Hepatocyte (in vitro differentiated cells): ENCODE measurements at regions not wholly inside any gene's neighbourhood (a gene's known extent, or its start where the extent isn't known, plus 50 kb on each side); places are given as distances from the start of the nearest gene placed in this dataset.

ENCODE experiments used
- DNase-seq: peaks from one replicate; pipeline ENCODE4 v3.0.0-alpha.2; 2016; ENCODE audit warnings: low spot score
- H2AFZ ChIP-seq: fragments of 200-600 bp; sonication (generic); 2 replicates; pipeline ENCODE4 v1.6.0; 2016; ENCODE audit warnings: antibody characterized with exemption, mild to moderate bottlenecking
- H3K27ac ChIP-seq: fragments of 200-600 bp; sonication (generic); 2 replicates; pipeline ENCODE4 v1.5.1; 2016; ENCODE audit warnings: mild to moderate bottlenecking
- H3K27me3 ChIP-seq: fragments of 200-600 bp; sonication (generic); 2 replicates; pipeline ENCODE4 v1.6.1; 2016
- H3K36me3 ChIP-seq: fragments of 200-600 bp; sonication (generic); replicated peaks from 2 replicates; pipeline ENCODE4 v1.5.1; 2016; ENCODE audit warnings: low read depth; ENCODE audit not compliant: insufficient read depth
- H3K4me1 ChIP-seq: fragments of 200-600 bp; sonication (generic); 2 replicates; pipeline ENCODE4 v1.5.1; 2016; ENCODE audit warnings: mild to moderate bottlenecking, moderate library complexity; ENCODE audit not compliant: insufficient read depth
- H3K4me2 ChIP-seq: fragments of 200-600 bp; sonication (generic); 2 replicates; pipeline ENCODE4 v1.6.0; 2016
- H3K4me3 ChIP-seq: fragments of 200-600 bp; sonication (generic); 2 replicates; pipeline ENCODE4 v1.5.1; 2016; ENCODE audit warnings: mild to moderate bottlenecking
- H3K79me2 ChIP-seq: fragments of 200-600 bp; sonication (generic); 2 replicates; pipeline ENCODE4 v1.6.0; 2017; ENCODE audit warnings: mild to moderate bottlenecking
- H3K9me2 ChIP-seq: fragments of 200-600 bp; sonication (generic); replicated peaks from 2 replicates; pipeline ENCODE4 v1.6.0; 2017; ENCODE audit warnings: mild to moderate bottlenecking; ENCODE audit not compliant: insufficient read depth
- H3K9me3 ChIP-seq: fragments of 200-600 bp; sonication (generic); 2 replicates; pipeline ENCODE4 v1.5.1; 2016; ENCODE audit warnings: low read depth, mild to moderate bottlenecking
- H4K20me1 ChIP-seq: fragments of 200-600 bp; sonication (generic); 2 replicates; pipeline ENCODE4 v1.6.0; 2016; ENCODE audit warnings: mild to moderate bottlenecking; ENCODE audit not compliant: insufficient read depth, poor library complexity, severe bottlenecking
- EZH2 ChIP-seq: fragments of 200-600 bp; sonication (generic); IDR thresholded peaks from 2 replicates; pipeline ENCODE4 v1.6.1; 2016; ENCODE audit warnings: antibody characterized with exemption, mild to moderate bottlenecking, borderline replicate concordance
- EZH2phosphoT487 ChIP-seq: fragments of 200-600 bp; sonication (generic); IDR thresholded peaks from one replicate; pipeline ENCODE4 v1.6.1; 2018; ENCODE audit warnings: antibody characterized with exemption, mild to moderate bottlenecking, low read depth, moderate library complexity; ENCODE audit not compliant: unreplicated experiment, severe bottlenecking
- WGBS: methylation state at CpG from one replicate; pipeline ENCODE4 v1.1.6; 2016; ENCODE audit warnings: low lambda C conversion rate; ENCODE audit errors: missing lambda C conversion rate; 5-methylcytosine and 5-hydroxymethylcytosine counted together
- TF ChIP-seq, protein P1 (sequence below): fragments of 200-600 bp; sonication (generic); IDR thresholded peaks from 2 replicates; pipeline ENCODE4 v1.5.1; 2016; ENCODE audit warnings: antibody characterized with exemption, mild to moderate bottlenecking; ENCODE audit not compliant: poor library complexity

DNA sequence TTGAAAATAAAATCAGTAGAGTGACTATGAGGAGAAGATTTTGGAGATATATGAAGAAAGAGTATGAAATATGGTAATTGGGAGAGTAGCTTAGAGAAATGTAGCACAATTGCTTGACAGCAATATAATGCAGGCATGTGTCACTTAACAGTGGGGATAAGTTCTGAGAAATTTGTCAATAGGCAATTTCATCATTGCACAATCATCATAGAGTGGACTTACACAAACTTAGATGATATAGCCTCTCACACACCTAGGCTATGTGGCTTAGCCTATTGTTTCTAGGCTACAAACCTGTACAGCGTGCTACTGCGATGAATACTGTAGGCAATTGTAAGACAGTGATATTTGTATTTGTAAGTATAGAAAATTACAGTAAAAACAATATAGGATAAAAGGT lies 573.6 kb downstream of the JRKL start:
- TF ChIP-seq, protein P1, sequence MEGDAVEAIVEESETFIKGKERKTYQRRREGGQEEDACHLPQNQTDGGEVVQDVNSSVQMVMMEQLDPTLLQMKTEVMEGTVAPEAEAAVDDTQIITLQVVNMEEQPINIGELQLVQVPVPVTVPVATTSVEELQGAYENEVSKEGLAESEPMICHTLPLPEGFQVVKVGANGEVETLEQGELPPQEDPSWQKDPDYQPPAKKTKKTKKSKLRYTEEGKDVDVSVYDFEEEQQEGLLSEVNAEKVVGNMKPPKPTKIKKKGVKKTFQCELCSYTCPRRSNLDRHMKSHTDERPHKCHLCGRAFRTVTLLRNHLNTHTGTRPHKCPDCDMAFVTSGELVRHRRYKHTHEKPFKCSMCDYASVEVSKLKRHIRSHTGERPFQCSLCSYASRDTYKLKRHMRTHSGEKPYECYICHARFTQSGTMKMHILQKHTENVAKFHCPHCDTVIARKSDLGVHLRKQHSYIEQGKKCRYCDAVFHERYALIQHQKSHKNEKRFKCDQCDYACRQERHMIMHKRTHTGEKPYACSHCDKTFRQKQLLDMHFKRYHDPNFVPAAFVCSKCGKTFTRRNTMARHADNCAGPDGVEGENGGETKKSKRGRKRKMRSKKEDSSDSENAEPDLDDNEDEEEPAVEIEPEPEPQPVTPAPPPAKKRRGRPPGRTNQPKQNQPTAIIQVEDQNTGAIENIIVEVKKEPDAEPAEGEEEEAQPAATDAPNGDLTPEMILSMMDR: no peak
- no peak for TF ChIP-seq EZH2phosphoT487
- TF ChIP-seq EZH2: no peak

DNA sequence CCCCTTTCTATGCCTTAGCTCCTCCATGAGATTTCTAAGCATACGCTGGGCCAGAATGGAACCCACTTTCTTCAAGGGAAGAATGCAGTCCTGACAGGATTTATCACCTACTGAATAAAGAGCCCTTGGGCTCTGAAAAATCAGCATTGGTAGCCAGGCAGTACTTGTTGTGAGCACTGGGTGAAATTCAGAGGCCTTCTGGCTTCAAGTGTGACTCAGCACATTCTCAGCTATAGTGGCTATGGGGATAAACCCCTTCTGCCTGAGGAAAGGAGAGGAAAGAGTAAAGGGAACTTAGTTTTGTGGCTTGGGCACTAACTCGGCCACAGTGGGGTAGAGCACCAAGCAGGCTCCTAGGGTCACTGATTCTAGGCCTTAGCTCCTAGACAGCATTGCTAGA lies 574.8 kb downstream of the JRKL start:
- H3K4me2 ChIP-seq: no peak overlapping the region
- TF ChIP-seq, protein P1: no peak
- TF ChIP-seq EZH2 (no peak), EZH2phosphoT487 (no peak)
- H3K4me1 ChIP-seq: no peaks in the 10 kb centered on the region
- no peaks in the 10 kb centered on the region for H3K27me3 ChIP-seq
- WGBS: 89% methylated on average over 2 of the region's 2 CpGs
- H3K9me2 ChIP-seq: no peaks in the 10 kb centered on the region
- H3K79me2 ChIP-seq: no peaks in the 10 kb centered on the region
- no peaks in the 10 kb centered on the region for H3K9me3 ChIP-seq
- H3K27ac ChIP-seq: no peak overlapping the region
- H3K36me3 ChIP-seq: no peaks in the 10 kb centered on the region
- no peak for DNase-seq
- H2AFZ ChIP-seq: no peak overlapping the region
- no peaks in the 10 kb centered on the region for H4K20me1 ChIP-seq
- H3K4me3 ChIP-seq: no peak overlapping the region

More for the DNA sequence above, 573.6 kb downstream of the JRKL start:
- Histone ChIP-seq H3K9me3 (no peaks in the 10 kb centered on the region), H3K4me2 (no peak overlapping the region), H3K27me3 (no peaks in the 10 kb centered on the region), H3K27ac (no peak overlapping the region), H3K4me1 (no peaks in the 10 kb centered on the region), H3K4me3 (no peak overlapping the region), H3K79me2 (no peaks in the 10 kb centered on the region), H3K9me2 (no peaks in the 10 kb centered on the region), H2AFZ (no peak overlapping the region), H4K20me1 (no peaks in the 10 kb centered on the region), H3K36me3 (no peaks in the 10 kb centered on the region)
- 98% methylated on average over 2 of the region's 2 CpGs for WGBS
- DNase-seq: no peak

DNA sequence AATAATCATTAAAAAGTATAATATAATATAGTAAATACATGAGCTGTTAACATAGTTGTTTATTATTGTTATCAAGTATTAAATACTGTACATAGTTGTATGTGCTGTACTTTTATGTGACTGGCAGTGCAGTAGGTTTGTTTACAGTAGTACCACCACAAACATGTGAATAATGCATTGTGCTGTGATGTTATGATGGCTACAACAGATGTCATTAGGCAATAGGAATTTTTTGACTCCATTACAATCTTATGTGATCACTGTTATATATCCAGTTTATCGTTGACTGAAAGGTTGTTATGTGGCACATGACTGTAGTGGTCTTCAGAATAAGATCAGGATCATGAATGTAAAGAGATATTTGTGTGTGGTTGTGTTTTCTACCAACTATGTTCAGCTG lies 577.8 kb downstream of the JRKL start:
- no peak for TF ChIP-seq EZH2
- TF ChIP-seq, protein P1: no peak
- no peak for TF ChIP-seq EZH2phosphoT487
- Histone ChIP-seq H3K4me1 (no peaks in the 10 kb centered on the region), H3K4me3 (no peak overlapping the region), H3K9me3 (no peaks in the 10 kb centered on the region), H3K4me2 (no peak overlapping the region), H4K20me1 (no peaks in the 10 kb centered on the region), H3K79me2 (no peaks in the 10 kb centered on the region), H3K36me3 (no peaks in the 10 kb centered on the region), H2AFZ (no peak overlapping the region), H3K9me2 (no peaks in the 10 kb centered on the region), H3K27me3 (no peaks in the 10 kb centered on the region), H3K27ac (no peak overlapping the region)
- 76% methylated on average over 1 of the region's 1 CpG for WGBS
- no peak for DNase-seq

DNA sequence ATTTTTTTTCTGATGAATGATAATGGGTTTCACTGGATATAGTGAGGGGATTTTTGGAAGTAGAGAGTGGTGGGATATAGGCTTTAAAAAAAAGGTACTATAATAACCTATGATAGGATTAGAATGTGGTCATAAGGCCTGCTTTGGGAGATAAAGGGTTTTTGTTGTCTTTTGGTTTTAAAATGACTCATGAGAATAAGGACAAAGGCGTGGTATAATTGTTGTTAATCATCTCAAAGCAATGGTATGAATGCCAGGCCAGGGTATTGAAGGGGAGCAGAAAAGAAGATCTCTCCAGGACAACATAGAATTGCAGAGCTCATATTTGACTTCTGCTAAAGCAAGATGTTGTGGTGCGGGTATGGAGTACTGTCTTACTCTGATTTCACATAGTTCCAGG lies 579.4 kb downstream of the JRKL start:
- no peaks in the 10 kb centered on the region for H3K4me1 ChIP-seq
- no peak for DNase-seq
- H3K4me3 ChIP-seq: no peak overlapping the region
- no peaks in the 10 kb centered on the region for H3K9me2 ChIP-seq
- H3K79me2 ChIP-seq: no peaks in the 10 kb centered on the region
- 88% methylated on average over 2 of the region's 2 CpGs for WGBS
- no peaks in the 10 kb centered on the region for H3K27me3 ChIP-seq
- no peaks in the 10 kb centered on the region for H3K9me3 ChIP-seq
- no peaks in the 10 kb centered on the region for H3K36me3 ChIP-seq
- no peak overlapping the region for H3K27ac ChIP-seq
- H3K4me2 ChIP-seq: no peak overlapping the region
- no peak overlapping the region for H2AFZ ChIP-seq
- H4K20me1 ChIP-seq: no peaks in the 10 kb centered on the region
- TF ChIP-seq EZH2phosphoT487 (no peak), EZH2 (no peak)
- TF ChIP-seq, protein P1: no peak
